HG03135 (cell line): ENCODE measurements at regions not wholly inside any gene's neighbourhood (a gene's known extent, or its start where the extent isn't known, plus 50 kb on each side); places are given as distances from the start of the nearest gene placed in this dataset.
"Not testable (repeated sequence)": the region's sequence is repeated elsewhere in the genome, so short reads cannot be mapped to it uniquely, and the experiment has no call there.

Source experiments
- ATAC-seq: cut with Tn5 transposase; IDR thresholded peaks from one replicate; pipeline ENCODE4 v1.9.1; 2021; ENCODE audit warnings: mild to moderate bottlenecking, moderate library complexity; ENCODE audit not compliant: unreplicated experiment

GRCh38 chr13:86569119-86569518, 769.9 kb upstream of the SLITRK6 start:
- no peak for ATAC-seq

- ATAC-seq: no peak
Observed at GRCh38 chr13:86569974-86570373, 770.8 kb upstream of the SLITRK6 start.

- no peak for ATAC-seq
Observed at GRCh38 chr13:86572115-86572514, 772.9 kb upstream of the SLITRK6 start.

- no peak for ATAC-seq
Observed at GRCh38 chr13:86579662-86580061, 780.4 kb upstream of the SLITRK6 start.

- no peak for ATAC-seq
Observed at GRCh38 chr13:86581706-86582105, 782.5 kb upstream of the SLITRK6 start.

- no peak for ATAC-seq
Observed at GRCh38 chr13:86584301-86584700, 785.1 kb upstream of the SLITRK6 start.

GRCh38 chr13:86585835-86586234, 786.6 kb upstream of the SLITRK6 start:
- no peak for ATAC-seq

GRCh38 chr13:86591862-86592261, 792.6 kb upstream of the SLITRK6 start:
- no peak for ATAC-seq

- ATAC-seq: no peak
Observed at GRCh38 chr13:86601351-86601750, 802.1 kb upstream of the SLITRK6 start.

GRCh38 chr13:86606264-86606663, 807.0 kb upstream of the SLITRK6 start:
- ATAC-seq: no peak

GRCh38 chr13:86608701-86609100, 809.5 kb upstream of the SLITRK6 start:
- no peak for ATAC-seq

GRCh38 chr13:86633346-86633745, 834.1 kb upstream of the SLITRK6 start:
- ATAC-seq: no peak

- ATAC-seq: not testable (repeated sequence)
Observed at GRCh38 chr13:86651171-86651570, 852.0 kb upstream of the SLITRK6 start.

- no peak for ATAC-seq
Observed at GRCh38 chr13:86653009-86653408, 853.8 kb upstream of the SLITRK6 start.

- ATAC-seq: no peak
Observed at GRCh38 chr13:86655561-86655960, 856.3 kb upstream of the SLITRK6 start.

- no peak for ATAC-seq
Observed at GRCh38 chr13:86660090-86660489, 860.9 kb upstream of the SLITRK6 start.

GRCh38 chr13:86665842-86666241, 866.6 kb upstream of the SLITRK6 start:
- ATAC-seq: no peak

GRCh38 chr13:86673931-86674431, 874.8 kb upstream of the SLITRK6 start:
- no peak for ATAC-seq

- no peak for ATAC-seq
Observed at GRCh38 chr13:86681223-86681622, 882.0 kb upstream of the SLITRK6 start.

GRCh38 chr13:86684402-86684801, 885.2 kb upstream of the SLITRK6 start:
- no peak for ATAC-seq

GRCh38 chr13:86689911-86690310, 890.7 kb upstream of the SLITRK6 start:
- no peak for ATAC-seq

- no peak for ATAC-seq
Observed at GRCh38 chr13:86692291-86692690, 893.1 kb upstream of the SLITRK6 start.

- ATAC-seq: no peak
Observed at GRCh38 chr13:86710013-86710412, 910.8 kb upstream of the SLITRK6 start.

GRCh38 chr13:86710896-86711295, 911.7 kb upstream of the SLITRK6 start:
- no peak for ATAC-seq
